HCT116 (cell line): ENCODE measurements at regions not wholly inside any gene's neighbourhood (a gene's known extent, or its start where the extent isn't known, plus 50 kb on each side); places are given as distances from the start of the nearest gene placed in this dataset.

Experiments
- ATAC-seq: fragments of 200-7000 bp; cut with Tn5 transposase; 2 replicates; pipeline ENCODE4 v1.9.1; 2020; ENCODE audit warnings: mild to moderate bottlenecking, moderate library complexity
- BruUV-seq: library from RNA; stranded (reverse); fragments of 400-500 nt; replicated peaks from 2 replicates; lab custom pipeline; 2021; lab: Mats Ljungman, UMichigan
- CTCF ChIA-PET: fragments of 300-600 bp; sonication (Branson Sonifier 250); formaldehyde crosslinking; loops from one replicate; lab custom pipeline; 2021; ENCODE audit warnings: antibody characterized with exemption; lab: Charles Lee
- POLR2A ChIA-PET: fragments of 300-600, 350-600 bp; sonication (Branson Sonifier 250); formaldehyde crosslinking; loops from one replicate; lab custom pipeline; 2021; ENCODE audit warnings: antibody characterized with exemption; lab: Charles Lee
- RAD21 ChIA-PET, 2 experiments: fragments of 300-600 bp; sonication (Branson Sonifier 250); formaldehyde crosslinking; loops; one replicate each; lab custom pipeline; 2023; ENCODE audit warnings: low total read pairs in 2 of 2; ENCODE audit not compliant: uncharacterized antibody in 2 of 2, unreplicated experiment in 2 of 2, low non-redundant PET in 1 of 2; lab: Charles Lee
- DNase-seq: peaks from one replicate; pipeline ENCODE4 v3.0.0-alpha.2; 2010; ENCODE audit warnings: low read depth, low spot score
- H2AFZ ChIP-seq: fragments of 200-600 bp; shearing (Covaris generic), sonication (generic); 2 replicates; pipeline ENCODE4 v1.6.1; 2017; ENCODE audit warnings: low read depth, mixed run types, mixed read lengths, antibody characterized with exemption, low read length; ENCODE audit not compliant: poor library complexity, severe bottlenecking
- H3K27ac ChIP-seq: 2 replicates; pipeline ENCODE4 v1.5.1; 2012; ENCODE audit warnings: low read depth, low read length
- H3K27me3 ChIP-seq: fragments of 200-600 bp; sonication (generic); 2 replicates; pipeline ENCODE4 v1.6.1; 2016; ENCODE audit warnings: mixed run types, low read length, mixed read lengths; ENCODE audit not compliant: insufficient read depth
- H3K36me3 ChIP-seq, 2 experiments: fragments of 200-500 bp in 1 of 2; fragments of 200-600 bp in 1 of 2; sonication (Bioruptor generic) in 1 of 2; sonication (generic) in 1 of 2; 2 replicates each; pipeline versions ENCODE4 v1.5.1 to v1.6.1; 2014 to 2016; ENCODE audit warnings: low read length in 2 of 2, inconsistent platforms in 1 of 2, mixed read lengths in 1 of 2, mixed run types in 1 of 2; ENCODE audit not compliant: insufficient read depth in 2 of 2, control insufficient read depth in 1 of 2
- H3K4me1 ChIP-seq, 2 experiments: fragments of 200-600 bp in 1 of 2; sonication (generic) in 1 of 2; 2 replicates each; pipeline versions ENCODE4 v1.5.1 to v1.6.1; 2012 to 2017; ENCODE audit warnings: low read length in 2 of 2, inconsistent platforms in 1 of 2, mild to moderate bottlenecking in 1 of 2, mixed read lengths in 1 of 2, mixed run types in 1 of 2, moderate library complexity in 1 of 2; ENCODE audit not compliant: insufficient read depth in 2 of 2, control insufficient read depth in 1 of 2
- H3K4me2 ChIP-seq: fragments of 200-600 bp; sonication (generic); 2 replicates; pipeline ENCODE4 v1.6.1; 2017; ENCODE audit warnings: mixed run types, low read length, mixed read lengths
- H3K4me3 ChIP-seq, 2 experiments: fragments of 200-600 bp in 1 of 2; sonication (generic) in 1 of 2; replicated peaks in 1 of 2; 2 replicates each; pipeline ENCODE4 v1.5.1; 2011 to 2016; ENCODE audit warnings: low read length in 2 of 2, control low read depth in 1 of 2, low read depth in 1 of 2, mild to moderate bottlenecking in 1 of 2, mixed read lengths in 1 of 2, mixed run types in 1 of 2
- H3K79me2 ChIP-seq: fragments of 200-600 bp; sonication (generic); 2 replicates; pipeline ENCODE4 v1.6.1; 2017; ENCODE audit warnings: mild to moderate bottlenecking, mixed run types, low read length, moderate library complexity, mixed read lengths; ENCODE audit not compliant: insufficient read depth
- H3K9ac ChIP-seq: fragments of 200-600 bp; sonication (generic); 2 replicates; pipeline ENCODE4 v1.6.1; 2016; ENCODE audit warnings: low read length, mixed read lengths
- H3K9me2 ChIP-seq: fragments of 200-600 bp; sonication (generic), shearing (Covaris generic); 2 replicates; pipeline ENCODE4 v1.6.1; 2017; ENCODE audit warnings: mixed run types, mild to moderate bottlenecking, moderate library complexity; ENCODE audit not compliant: insufficient read depth
- H3K9me3 ChIP-seq, 2 experiments: fragments of 200-500 bp in 1 of 2; fragments of 200-600 bp in 1 of 2; sonication (Bioruptor generic) in 1 of 2; sonication (generic) in 1 of 2; 2 replicates each; pipeline ENCODE4 v1.6.1; 2014 to 2017; ENCODE audit warnings: low read length in 2 of 2, mixed read lengths in 2 of 2, inconsistent platforms in 1 of 2, low read depth in 1 of 2, mild to moderate bottlenecking in 1 of 2, mixed run types in 1 of 2, moderate library complexity in 1 of 2; ENCODE audit not compliant: control insufficient read depth in 1 of 2, insufficient read depth in 1 of 2
- H4K20me1 ChIP-seq: fragments of 200-600 bp; sonication (generic), shearing (Covaris generic); 2 replicates; pipeline ENCODE4 v1.6.1; 2017; ENCODE audit warnings: mixed run types, mild to moderate bottlenecking, moderate library complexity; ENCODE audit not compliant: insufficient read depth
- CBX3 ChIP-seq: IDR thresholded peaks from 2 replicates; pipeline ENCODE4 v1.6.1; 2012; ENCODE audit warnings: low read depth
- CEBPB ChIP-seq: IDR thresholded peaks from 2 replicates; pipeline ENCODE4 v1.6.1; 2012; ENCODE audit warnings: low read depth
- CTCF ChIP-seq, 3 experiments: fragments of 200-600 bp in 1 of 3; sonication (generic) in 1 of 3; IDR thresholded peaks in 2 of 3; conservative IDR thresholded peaks in 1 of 3; 2 replicates each; pipeline ENCODE4 v1.5.1; 2012 to 2017; ENCODE audit warnings: low read depth in 2 of 3, low read length in 2 of 3, antibody characterized with exemption in 1 of 3, borderline replicate concordance in 1 of 3, control low read depth in 1 of 3, mild to moderate bottlenecking in 1 of 3, mixed read lengths in 1 of 3, mixed run types in 1 of 3, moderate library complexity in 1 of 3; ENCODE audit not compliant: insufficient read depth in 1 of 3
- EZH2phosphoT487 ChIP-seq: fragments of 200-600 bp; IDR thresholded peaks from 2 replicates; pipeline ENCODE4 v1.6.1; 2018; ENCODE audit warnings: antibody characterized with exemption, borderline replicate concordance
- JUND ChIP-seq: IDR thresholded peaks from 2 replicates; pipeline ENCODE4 v1.6.1; 2012
- RAD21 ChIP-seq: IDR thresholded peaks from 2 replicates; pipeline ENCODE4 v1.6.1; 2012; ENCODE audit warnings: low read depth, mild to moderate bottlenecking
- SIN3A ChIP-seq: IDR thresholded peaks from 2 replicates; pipeline ENCODE4 v1.6.1; 2012; ENCODE audit warnings: low read depth
- SRF ChIP-seq: IDR thresholded peaks from 2 replicates; pipeline ENCODE4 v1.6.1; 2012; ENCODE audit warnings: low read depth
- YY1 ChIP-seq: IDR thresholded peaks from 2 replicates; pipeline ENCODE4 v1.6.1; 2011; ENCODE audit warnings: low read length, low read depth, moderate library complexity, mild to moderate bottlenecking; ENCODE audit not compliant: insufficient replicate concordance; ENCODE audit errors: extremely low read depth
- ZBTB33 ChIP-seq: IDR thresholded peaks from 2 replicates; pipeline ENCODE4 v1.6.1; 2011; ENCODE audit warnings: mild to moderate bottlenecking, low read length, moderate library complexity; ENCODE audit not compliant: insufficient replicate concordance; ENCODE audit errors: extremely low read depth
- ZFX ChIP-seq: fragments of 450-650 bp; IDR thresholded peaks from 2 replicates; pipeline ENCODE4 v1.6.1; 2017
- intact Hi-C: fragments of 100-400 bp; cut with micrococcal nuclease; formaldehyde crosslinking; loops from 2 replicates; pipeline ENCODE4 v1.10.0; 2022
- TF ChIP-seq, protein P1 (sequence below): IDR thresholded peaks from 2 replicates; pipeline ENCODE4 v1.6.1; 2012
- TF ChIP-seq, protein P2 (sequence below): IDR thresholded peaks from 2 replicates; pipeline ENCODE4 v1.6.1; 2012; ENCODE audit warnings: low read depth
- TF ChIP-seq, protein P3 (sequence below): IDR thresholded peaks from 2 replicates; pipeline ENCODE4 v1.6.1; 2012

DNA sequence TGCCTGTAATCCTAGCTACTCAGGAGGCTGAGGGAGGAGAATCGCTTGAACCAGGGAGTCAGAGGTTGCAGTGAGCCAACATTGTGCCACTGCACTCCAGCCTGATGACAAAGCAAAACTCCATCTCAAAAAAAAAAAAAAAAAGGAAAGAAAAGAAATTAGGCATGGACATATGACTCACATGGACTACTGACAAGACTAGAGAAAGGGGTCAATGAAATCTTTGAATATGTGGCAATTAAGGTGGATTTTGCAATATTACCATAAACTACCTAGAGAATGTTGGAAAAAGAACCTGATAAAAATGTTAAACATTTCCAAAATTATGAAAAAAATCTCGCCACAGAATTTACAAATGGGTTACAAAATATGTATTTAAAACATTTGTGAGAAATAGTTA lies 873.6 kb downstream of the C12orf50 start:
- Histone ChIP-seq H3K4me1 (peaks cover 0 to 14% of the 10 kb centered on the region in 2 experiments; a peak in 3 of 4 replicates), H4K20me1 (no peaks in the 10 kb centered on the region), H3K9me2 (no peaks in the 10 kb centered on the region), H3K27ac (no peak overlapping the region), H3K4me3 (no peak overlapping the region), H3K27me3 (no peaks in the 10 kb centered on the region), H3K9me3 (no peaks in the 10 kb centered on the region), H3K4me2 (no peak overlapping the region), H3K9ac (no peak overlapping the region), H2AFZ (no peak overlapping the region), H3K36me3 (no peaks in the 10 kb centered on the region), H3K79me2 (no peaks in the 10 kb centered on the region)
- intact Hi-C loops = no loop called here
- no TSS peak for BruUV-seq
- ChIA-PET RAD21 (no interaction called here), CTCF (no interaction called here), POLR2A (no interaction called here)
- no peak for DNase-seq
- ATAC-seq = no peak
- TF ChIP-seq ZFX = no peak
- TF ChIP-seq, protein P1, sequence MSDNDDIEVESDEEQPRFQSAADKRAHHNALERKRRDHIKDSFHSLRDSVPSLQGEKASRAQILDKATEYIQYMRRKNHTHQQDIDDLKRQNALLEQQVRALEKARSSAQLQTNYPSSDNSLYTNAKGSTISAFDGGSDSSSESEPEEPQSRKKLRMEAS = no peak
- TF ChIP-seq SRF = no peak
- TF ChIP-seq RAD21 = no peak
- TF ChIP-seq, protein P2, sequence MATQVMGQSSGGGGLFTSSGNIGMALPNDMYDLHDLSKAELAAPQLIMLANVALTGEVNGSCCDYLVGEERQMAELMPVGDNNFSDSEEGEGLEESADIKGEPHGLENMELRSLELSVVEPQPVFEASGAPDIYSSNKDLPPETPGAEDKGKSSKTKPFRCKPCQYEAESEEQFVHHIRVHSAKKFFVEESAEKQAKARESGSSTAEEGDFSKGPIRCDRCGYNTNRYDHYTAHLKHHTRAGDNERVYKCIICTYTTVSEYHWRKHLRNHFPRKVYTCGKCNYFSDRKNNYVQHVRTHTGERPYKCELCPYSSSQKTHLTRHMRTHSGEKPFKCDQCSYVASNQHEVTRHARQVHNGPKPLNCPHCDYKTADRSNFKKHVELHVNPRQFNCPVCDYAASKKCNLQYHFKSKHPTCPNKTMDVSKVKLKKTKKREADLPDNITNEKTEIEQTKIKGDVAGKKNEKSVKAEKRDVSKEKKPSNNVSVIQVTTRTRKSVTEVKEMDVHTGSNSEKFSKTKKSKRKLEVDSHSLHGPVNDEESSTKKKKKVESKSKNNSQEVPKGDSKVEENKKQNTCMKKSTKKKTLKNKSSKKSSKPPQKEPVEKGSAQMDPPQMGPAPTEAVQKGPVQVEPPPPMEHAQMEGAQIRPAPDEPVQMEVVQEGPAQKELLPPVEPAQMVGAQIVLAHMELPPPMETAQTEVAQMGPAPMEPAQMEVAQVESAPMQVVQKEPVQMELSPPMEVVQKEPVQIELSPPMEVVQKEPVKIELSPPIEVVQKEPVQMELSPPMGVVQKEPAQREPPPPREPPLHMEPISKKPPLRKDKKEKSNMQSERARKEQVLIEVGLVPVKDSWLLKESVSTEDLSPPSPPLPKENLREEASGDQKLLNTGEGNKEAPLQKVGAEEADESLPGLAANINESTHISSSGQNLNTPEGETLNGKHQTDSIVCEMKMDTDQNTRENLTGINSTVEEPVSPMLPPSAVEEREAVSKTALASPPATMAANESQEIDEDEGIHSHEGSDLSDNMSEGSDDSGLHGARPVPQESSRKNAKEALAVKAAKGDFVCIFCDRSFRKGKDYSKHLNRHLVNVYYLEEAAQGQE = no peak
- no peak for TF ChIP-seq CEBPB
- TF ChIP-seq EZH2phosphoT487 = no peak
- no peak for TF ChIP-seq CBX3
- no peak for TF ChIP-seq CTCF (IDR thresholded peaks at IDR 0.05 in 2 of 3, conservative IDR thresholded peaks at IDR 0.05 in 1 of 3; ENCODE audit: borderline replicate concordance in 1 of 3, insufficient read depth in 1 of 3, low read depth in 2 of 3, low read length in 2 of 3)
- TF ChIP-seq, protein P3, sequence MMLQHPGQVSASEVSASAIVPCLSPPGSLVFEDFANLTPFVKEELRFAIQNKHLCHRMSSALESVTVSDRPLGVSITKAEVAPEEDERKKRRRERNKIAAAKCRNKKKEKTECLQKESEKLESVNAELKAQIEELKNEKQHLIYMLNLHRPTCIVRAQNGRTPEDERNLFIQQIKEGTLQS = no peak
- no peak for TF ChIP-seq YY1
- TF ChIP-seq SIN3A = no peak
- no peak for TF ChIP-seq ZBTB33
- no peak for TF ChIP-seq JUND
